PC-9 (cell line): ENCODE measurements at regions not wholly inside any gene's neighbourhood (a gene's known extent, or its start where the extent isn't known, plus 50 kb on each side); places are given as distances from the start of the nearest gene placed in this dataset.

Source experiments
- BruUV-seq: library from RNA; stranded (reverse); fragments of 400-500 nt; replicated peaks from 2 replicates; lab custom pipeline; 2021; lab: Mats Ljungman, UMichigan
- CTCF ChIA-PET: fragments of 300-600 bp; sonication (Branson Sonifier 250); formaldehyde crosslinking; loops from one replicate; lab custom pipeline; 2022; ENCODE audit warnings: antibody characterized with exemption; lab: Charles Lee
- POLR2A ChIA-PET: fragments of 300-600 bp; sonication (Branson Sonifier 250); formaldehyde crosslinking; loops from one replicate; lab custom pipeline; 2022; ENCODE audit warnings: antibody characterized with exemption; ENCODE audit not compliant: unreplicated experiment; lab: Charles Lee
- DNase-seq, 2 experiments: peaks; one replicate each; pipeline versions ENCODE4 v3.0.0 to v3.0.0-alpha.2; 2015 to 2022; ENCODE audit warnings: mixed read lengths in 1 of 2
- H2AFZ ChIP-seq: fragments of 200-600 bp; sonication (generic); 2 replicates; pipeline ENCODE4 v1.8.1; 2017; ENCODE audit warnings: antibody characterized with exemption
- H3F3A ChIP-seq: fragments of 200-600 bp; sonication (generic); 2 replicates; pipeline ENCODE4 v1.8.1; 2017; ENCODE audit warnings: antibody characterized with exemption, mild to moderate bottlenecking, low read depth; ENCODE audit not compliant: insufficient read depth
- H3K27ac ChIP-seq: fragments of 200-600 bp; sonication (generic); 2 replicates; pipeline ENCODE4 v1.6.1; 2016; ENCODE audit warnings: mixed run types
- H3K27me3 ChIP-seq: fragments of 200-600 bp; sonication (generic); 2 replicates; pipeline ENCODE4 v1.6.1; 2016; ENCODE audit warnings: low read depth, mixed run types; ENCODE audit not compliant: insufficient read depth
- H3K36me3 ChIP-seq: fragments of 200-600 bp; sonication (generic); 2 replicates; pipeline ENCODE4 v1.6.1; 2016; ENCODE audit warnings: low read depth, mixed run types
- H3K4me1 ChIP-seq: fragments of 200-600 bp; sonication (generic); replicated peaks from 2 replicates; pipeline ENCODE4 v1.6.1; 2016; ENCODE audit warnings: mixed run types; ENCODE audit not compliant: insufficient read depth
- H3K4me2 ChIP-seq: fragments of 200-600 bp; sonication (generic); 2 replicates; pipeline ENCODE4 v1.6.1; 2017; ENCODE audit warnings: mixed run types
- H3K4me3 ChIP-seq: fragments of 200-600 bp; sonication (generic); 2 replicates; pipeline ENCODE4 v1.6.1; 2016; ENCODE audit warnings: mixed run types
- H3K79me2 ChIP-seq: fragments of 200-600 bp; sonication (generic); 2 replicates; pipeline ENCODE4 v1.6.1; 2017; ENCODE audit warnings: low read depth, mixed run types
- H3K9me2 ChIP-seq: fragments of 200-600 bp; sonication (generic); 2 replicates; pipeline ENCODE4 v1.8.1; 2017; ENCODE audit warnings: mild to moderate bottlenecking; ENCODE audit not compliant: insufficient read depth
- H3K9me3 ChIP-seq: fragments of 200-600 bp; sonication (generic); 2 replicates; pipeline ENCODE4 v1.8.1; 2016; ENCODE audit warnings: low read depth; ENCODE audit not compliant: insufficient read depth
- H4K20me1 ChIP-seq: fragments of 200-600 bp; sonication (generic); 2 replicates; pipeline ENCODE4 v1.8.1; 2017; ENCODE audit not compliant: insufficient read depth
- EZH2 ChIP-seq: fragments of 200-600 bp; sonication (generic); IDR thresholded peaks from 2 replicates; pipeline ENCODE4 v1.8.0; 2017; ENCODE audit warnings: antibody characterized with exemption, low read depth
- intact Hi-C: fragments of 100-400 bp; cut with micrococcal nuclease; formaldehyde crosslinking; loops from one replicate; pipeline ENCODE4 v1.10.0; 2022; ENCODE audit not compliant: unreplicated experiment
- TF ChIP-seq, protein P1 (sequence below): fragments of 200-600 bp; sonication (generic); conservative IDR thresholded peaks from 2 replicates; pipeline ENCODE4 v1.6.1; 2017; ENCODE audit warnings: mixed run types, antibody characterized with exemption, mild to moderate bottlenecking, moderate library complexity

DNA sequence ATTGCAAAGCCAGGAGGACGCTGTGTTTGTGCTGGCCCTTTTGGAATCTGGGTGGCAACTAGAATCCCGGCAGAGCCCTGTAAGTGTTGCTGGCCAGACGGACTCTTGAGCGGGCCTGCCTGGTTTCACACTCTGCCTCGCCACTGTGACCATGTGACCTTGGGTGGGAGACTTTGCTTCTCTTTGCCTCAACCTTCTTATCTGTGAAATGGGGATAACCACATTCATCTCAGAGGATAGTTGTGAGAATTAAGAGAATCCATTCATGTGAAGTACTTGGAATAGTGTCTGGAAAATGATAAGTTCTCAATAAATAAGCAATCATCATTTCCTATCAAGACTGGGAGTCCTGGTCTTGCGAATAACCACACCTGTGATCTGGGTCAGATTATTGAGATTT is 105.6 kb downstream of the LIPG start:
- POLR2A ChIA-PET, result no interaction called here
- no peak overlapping the region for H2AFZ ChIP-seq
- intact Hi-C loops, result no loop called here
- no peaks in the 10 kb centered on the region for H3K79me2 ChIP-seq
- no peaks in the 10 kb centered on the region for H3K27me3 ChIP-seq
- no peak for DNase-seq
- H3K9me2 ChIP-seq, result no peaks in the 10 kb centered on the region
- H4K20me1 ChIP-seq, result no peaks in the 10 kb centered on the region
- BruUV-seq, result no TSS peak
- no peaks in the 10 kb centered on the region for H3K9me3 ChIP-seq
- H3K4me3 ChIP-seq, result no peak overlapping the region
- TF ChIP-seq, protein P1, sequence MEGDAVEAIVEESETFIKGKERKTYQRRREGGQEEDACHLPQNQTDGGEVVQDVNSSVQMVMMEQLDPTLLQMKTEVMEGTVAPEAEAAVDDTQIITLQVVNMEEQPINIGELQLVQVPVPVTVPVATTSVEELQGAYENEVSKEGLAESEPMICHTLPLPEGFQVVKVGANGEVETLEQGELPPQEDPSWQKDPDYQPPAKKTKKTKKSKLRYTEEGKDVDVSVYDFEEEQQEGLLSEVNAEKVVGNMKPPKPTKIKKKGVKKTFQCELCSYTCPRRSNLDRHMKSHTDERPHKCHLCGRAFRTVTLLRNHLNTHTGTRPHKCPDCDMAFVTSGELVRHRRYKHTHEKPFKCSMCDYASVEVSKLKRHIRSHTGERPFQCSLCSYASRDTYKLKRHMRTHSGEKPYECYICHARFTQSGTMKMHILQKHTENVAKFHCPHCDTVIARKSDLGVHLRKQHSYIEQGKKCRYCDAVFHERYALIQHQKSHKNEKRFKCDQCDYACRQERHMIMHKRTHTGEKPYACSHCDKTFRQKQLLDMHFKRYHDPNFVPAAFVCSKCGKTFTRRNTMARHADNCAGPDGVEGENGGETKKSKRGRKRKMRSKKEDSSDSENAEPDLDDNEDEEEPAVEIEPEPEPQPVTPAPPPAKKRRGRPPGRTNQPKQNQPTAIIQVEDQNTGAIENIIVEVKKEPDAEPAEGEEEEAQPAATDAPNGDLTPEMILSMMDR, result no peak
- no peak for TF ChIP-seq EZH2
- H3K4me1 ChIP-seq, result no peaks in the 10 kb centered on the region
- no peak overlapping the region for H3K27ac ChIP-seq
- no peaks in the 10 kb centered on the region for H3F3A ChIP-seq
- CTCF ChIA-PET, result no interaction called here
- H3K36me3 ChIP-seq, result no peaks in the 10 kb centered on the region
- no peak overlapping the region for H3K4me2 ChIP-seq

DNA sequence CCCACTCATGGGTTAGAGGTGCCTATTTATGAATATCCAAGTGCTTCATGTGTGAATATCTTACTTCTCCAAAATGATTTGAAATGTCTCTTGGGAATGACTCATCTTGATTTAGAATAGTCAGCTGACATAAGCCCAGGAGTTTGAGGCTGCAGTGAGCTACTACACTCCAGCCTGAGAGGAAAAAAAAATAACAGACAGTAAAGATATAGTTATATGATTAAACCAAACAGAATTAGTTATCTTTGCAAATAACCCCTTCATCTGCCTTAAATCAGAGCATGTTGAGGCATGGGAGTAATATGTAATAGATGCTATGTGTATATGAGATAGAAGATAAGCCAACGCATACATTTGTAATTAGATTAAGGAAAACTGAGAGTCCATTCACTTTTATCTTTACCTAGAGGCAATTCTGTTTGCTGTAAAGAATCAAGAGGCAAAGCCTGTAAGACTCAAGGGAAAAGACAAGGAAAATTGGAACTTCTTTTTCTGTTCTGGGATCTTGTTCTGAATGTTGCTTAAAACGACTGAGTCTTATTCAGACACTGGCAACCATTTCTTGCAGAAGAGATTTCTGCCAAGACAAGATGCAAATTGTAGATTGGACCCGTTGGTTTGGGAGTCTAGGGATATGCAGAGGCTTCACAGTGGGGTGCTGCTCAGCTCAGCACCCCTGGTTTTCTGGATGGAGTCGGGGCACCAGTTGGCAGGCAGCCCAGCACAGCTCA is 104.4 kb downstream of the LIPG start:
- H3K36me3 ChIP-seq, result no peaks in the 10 kb centered on the region
- no peaks in the 10 kb centered on the region for H3K9me2 ChIP-seq
- no peak overlapping the region for H3K4me2 ChIP-seq
- TF ChIP-seq, protein P1, result no peak
- no peak overlapping the region for H3K27ac ChIP-seq
- H3K4me1 ChIP-seq, result no peaks in the 10 kb centered on the region
- no peak overlapping the region for H2AFZ ChIP-seq
- intact Hi-C loops, result no loop called here
- H3K9me3 ChIP-seq, result no peaks in the 10 kb centered on the region
- H3K79me2 ChIP-seq, result no peaks in the 10 kb centered on the region
- BruUV-seq, result no TSS peak
- DNase-seq, result no peak
- H3K27me3 ChIP-seq, result no peaks in the 10 kb centered on the region
- POLR2A ChIA-PET, result no interaction called here
- no peak overlapping the region for H3K4me3 ChIP-seq
- no peaks in the 10 kb centered on the region for H4K20me1 ChIP-seq
- no peaks in the 10 kb centered on the region for H3F3A ChIP-seq
- CTCF ChIA-PET, result no interaction called here

DNA sequence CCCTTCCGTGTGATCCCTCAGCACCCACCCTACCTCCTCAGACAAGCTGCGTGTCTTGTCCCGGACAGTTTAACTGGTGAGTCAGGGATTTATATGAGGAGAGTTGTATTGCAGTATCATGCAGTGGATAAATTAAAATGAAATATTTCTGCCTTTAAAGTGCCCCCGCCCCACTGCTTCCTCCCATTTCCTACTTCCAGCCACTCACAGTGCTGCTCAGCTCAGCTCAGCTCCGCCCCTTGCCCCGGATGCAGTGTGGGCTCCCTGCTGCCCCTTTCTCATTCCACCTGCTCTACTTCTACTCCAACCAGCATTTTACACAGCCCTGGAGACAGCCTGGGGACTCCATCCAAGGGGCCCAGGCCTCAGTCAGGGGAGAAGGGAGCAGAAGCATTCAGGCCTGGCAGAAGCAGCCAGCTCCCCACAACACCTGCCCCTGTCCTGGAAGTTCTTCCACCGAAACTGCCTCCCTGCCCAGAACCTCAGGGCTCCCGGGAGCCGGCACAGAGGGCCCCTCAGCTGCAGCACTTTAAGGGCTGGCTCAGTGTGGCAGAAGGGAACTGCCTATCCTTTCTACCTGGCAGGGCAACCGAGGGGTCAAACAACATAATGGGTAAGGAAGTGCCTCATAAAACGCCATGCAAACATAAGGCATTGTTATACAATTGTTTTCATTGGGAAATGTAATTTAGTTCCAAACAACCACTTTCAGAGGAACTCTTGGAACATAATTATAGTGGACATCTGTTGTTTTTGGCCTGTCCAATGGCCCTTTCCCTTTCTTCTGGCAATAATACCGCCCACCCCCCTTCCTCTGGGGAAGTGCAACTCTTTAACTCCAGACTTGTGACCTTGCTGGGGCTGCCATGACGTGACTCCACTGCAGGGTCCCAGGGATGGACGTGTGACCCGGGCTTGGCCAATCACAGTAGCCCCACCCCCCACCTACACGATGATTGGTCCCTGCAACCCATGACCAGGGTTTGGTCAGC is 102.3 kb downstream of the LIPG start:
- H3K27me3 ChIP-seq, result no peaks in the 10 kb centered on the region
- H3F3A ChIP-seq, result no peaks in the 10 kb centered on the region
- no peak overlapping the region for H3K27ac ChIP-seq
- TF ChIP-seq, protein P1, result no peak
- TF ChIP-seq EZH2, result no peak
- ChIA-PET CTCF (no interaction called here), POLR2A (no interaction called here)
- H3K36me3 ChIP-seq, result no peaks in the 10 kb centered on the region
- H3K4me3 ChIP-seq, result no peak overlapping the region
- no peak for DNase-seq
- H2AFZ ChIP-seq, result no peak overlapping the region
- H4K20me1 ChIP-seq, result no peaks in the 10 kb centered on the region
- no peaks in the 10 kb centered on the region for H3K9me2 ChIP-seq
- BruUV-seq, result no TSS peak
- intact Hi-C loops, result no loop called here
- no peaks in the 10 kb centered on the region for H3K4me1 ChIP-seq
- no peak overlapping the region for H3K4me2 ChIP-seq
- no peaks in the 10 kb centered on the region for H3K79me2 ChIP-seq
- H3K9me3 ChIP-seq, result no peaks in the 10 kb centered on the region
